ENCODE measurements at regions not wholly inside any gene's neighbourhood (a gene's known extent, or its start where the extent isn't known, plus 50 kb on each side); places are given as distances from the start of the nearest gene placed in this dataset.
A peak's percentile ranks its signal among the peaks of the same experiment; 100 is the strongest.

DNA sequence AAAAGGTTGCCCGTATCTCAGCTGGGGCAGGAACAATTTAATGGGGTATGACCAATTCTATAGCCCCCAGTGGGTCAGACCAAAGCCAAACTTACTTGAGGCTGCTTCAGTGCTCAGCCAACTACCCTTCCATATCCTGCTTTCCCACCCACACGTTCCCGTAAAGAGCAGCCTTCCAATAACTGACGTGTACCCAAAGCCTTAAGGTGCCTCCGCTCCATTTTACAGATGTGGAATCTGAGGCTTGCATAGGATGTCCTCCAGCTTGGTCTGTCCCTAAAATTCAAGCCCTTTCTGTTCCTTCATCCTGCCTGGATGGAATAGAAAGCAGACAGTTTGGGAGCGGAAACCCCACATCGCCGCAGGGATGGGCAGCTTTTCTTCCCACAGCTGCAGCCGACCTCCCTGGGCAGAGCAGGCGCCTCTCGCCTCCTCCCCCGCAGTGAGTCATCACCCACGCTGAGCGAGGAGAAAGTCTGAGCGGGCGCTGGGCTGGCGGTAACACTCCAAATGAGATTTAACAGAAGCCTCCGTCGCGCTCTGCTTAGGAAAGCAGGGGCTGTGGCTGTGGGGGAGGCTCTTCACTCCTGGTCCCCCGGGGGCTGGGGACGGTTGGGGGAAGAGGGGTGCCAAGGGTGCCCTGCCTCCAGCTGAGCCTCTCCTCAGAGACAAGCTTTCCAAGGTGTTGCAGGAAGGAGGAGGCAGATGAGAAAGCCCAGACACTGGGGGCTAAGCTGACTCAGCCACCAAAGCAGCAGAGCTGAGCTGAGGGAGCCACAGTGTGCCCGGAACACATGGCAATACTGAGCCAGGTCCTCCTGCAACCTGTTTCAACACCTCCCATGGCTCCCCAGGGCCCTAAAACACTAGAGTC, 57.8 kb upstream of the HRH1 start:
- no peaks in the 10 kb centered on the region for H3K36me3 ChIP-seq (ENCODE audit: control insufficient read depth, insufficient read depth, low read length)
- no peaks in the 10 kb centered on the region for H3K27me3 ChIP-seq (ENCODE audit: control insufficient read depth, insufficient read depth, low read length)
- H3K4me3 ChIP-seq (ENCODE audit: low read depth, low read length), result peak overlapping the region; percentile 24
- TF ChIP-seq, protein P1, sequence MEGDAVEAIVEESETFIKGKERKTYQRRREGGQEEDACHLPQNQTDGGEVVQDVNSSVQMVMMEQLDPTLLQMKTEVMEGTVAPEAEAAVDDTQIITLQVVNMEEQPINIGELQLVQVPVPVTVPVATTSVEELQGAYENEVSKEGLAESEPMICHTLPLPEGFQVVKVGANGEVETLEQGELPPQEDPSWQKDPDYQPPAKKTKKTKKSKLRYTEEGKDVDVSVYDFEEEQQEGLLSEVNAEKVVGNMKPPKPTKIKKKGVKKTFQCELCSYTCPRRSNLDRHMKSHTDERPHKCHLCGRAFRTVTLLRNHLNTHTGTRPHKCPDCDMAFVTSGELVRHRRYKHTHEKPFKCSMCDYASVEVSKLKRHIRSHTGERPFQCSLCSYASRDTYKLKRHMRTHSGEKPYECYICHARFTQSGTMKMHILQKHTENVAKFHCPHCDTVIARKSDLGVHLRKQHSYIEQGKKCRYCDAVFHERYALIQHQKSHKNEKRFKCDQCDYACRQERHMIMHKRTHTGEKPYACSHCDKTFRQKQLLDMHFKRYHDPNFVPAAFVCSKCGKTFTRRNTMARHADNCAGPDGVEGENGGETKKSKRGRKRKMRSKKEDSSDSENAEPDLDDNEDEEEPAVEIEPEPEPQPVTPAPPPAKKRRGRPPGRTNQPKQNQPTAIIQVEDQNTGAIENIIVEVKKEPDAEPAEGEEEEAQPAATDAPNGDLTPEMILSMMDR (IDR thresholded peaks at IDR 0.05; ENCODE audit: insufficient read depth, low read length, severe bottlenecking), result no peak
- DNase-seq (ENCODE audit: low read depth), result peak; percentile 90
- FAIRE-seq, result no peak

DNA sequence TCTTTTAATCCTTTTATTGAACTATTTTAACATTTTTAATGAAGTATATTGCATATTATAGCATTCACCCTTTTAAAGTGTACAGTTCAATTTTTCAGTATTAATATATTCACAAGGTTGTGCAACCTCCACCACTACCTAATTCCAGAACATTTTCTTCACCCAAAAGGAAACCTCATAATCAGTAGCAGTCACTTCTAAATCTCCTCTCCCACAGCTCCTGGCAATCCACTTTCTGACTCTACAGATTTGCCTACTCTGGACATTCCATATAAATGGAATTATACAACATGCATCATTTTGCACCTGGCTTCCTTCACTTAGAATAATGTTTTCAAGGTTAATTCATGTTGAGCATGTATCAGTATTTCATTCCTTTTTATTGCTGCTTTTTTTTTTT, 55.0 kb upstream of the HRH1 start:
- FAIRE-seq (no peak), DNase-seq (ENCODE audit: low read depth) (no peak)
- Histone ChIP-seq H3K27me3 (ENCODE audit: control insufficient read depth, insufficient read depth, low read length) (no peaks in the 10 kb centered on the region), H3K4me3 (ENCODE audit: low read depth, low read length) (no peak overlapping the region), H3K36me3 (ENCODE audit: control insufficient read depth, insufficient read depth, low read length) (no peaks in the 10 kb centered on the region)
- TF ChIP-seq, protein P1 (IDR thresholded peaks at IDR 0.05; ENCODE audit: insufficient read depth, low read length, severe bottlenecking), result no peak

All from bronchial epithelial cell (primary cell).